RWPE2 (cell line): ENCODE measurements at regions not wholly inside any gene's neighbourhood (a gene's known extent, or its start where the extent isn't known, plus 50 kb on each side); places are given as distances from the start of the nearest gene placed in this dataset.
A peak's percentile ranks its signal among the peaks of the same experiment; 100 is the strongest.

Experiments
- ATAC-seq: fragments of 200-7000 bp; cut with Tn5 transposase; 3 replicates; pipeline ENCODE4 v1.9.1; 2021; ENCODE audit warnings: low read depth
- DNase-seq: peaks from one replicate; pipeline ENCODE4 v3.0.0-alpha.2; 2020; ENCODE audit warnings: low spot score
- H3K27ac ChIP-seq: fragments of 450-650 bp; 2 replicates; pipeline ENCODE4 v1.5.1; 2017; ENCODE audit warnings: mild to moderate bottlenecking; ENCODE audit not compliant: poor library complexity, severe bottlenecking
- H3K27me3 ChIP-seq: fragments of 250-450 bp; sonication (Bioruptor Pico); 2 replicates; pipeline ENCODE4 v1.5.1; 2021; ENCODE audit warnings: mild to moderate bottlenecking, moderate library complexity; ENCODE audit not compliant: insufficient read depth, poor library complexity, severe bottlenecking
- H3K36me3 ChIP-seq: fragments of 250-450 bp; sonication (Bioruptor Pico); 2 replicates; pipeline ENCODE4 v1.5.1; 2020; ENCODE audit warnings: low read depth, mild to moderate bottlenecking, moderate library complexity
- H3K4me1 ChIP-seq: fragments of 250-450 bp; sonication (Bioruptor Pico); 2 replicates; pipeline ENCODE4 v1.5.1; 2021; ENCODE audit warnings: mild to moderate bottlenecking, moderate library complexity; ENCODE audit not compliant: insufficient read depth, poor library complexity, severe bottlenecking
- H3K4me3 ChIP-seq: fragments of 250-450 bp; sonication (Bioruptor Pico); 2 replicates; pipeline ENCODE4 v1.5.1; 2021; ENCODE audit warnings: mild to moderate bottlenecking, moderate library complexity; ENCODE audit not compliant: severe bottlenecking
- H3K9me3 ChIP-seq: fragments of 250-450 bp; sonication (Bioruptor Pico); 2 replicates; pipeline ENCODE4 v1.5.1; 2021; ENCODE audit warnings: mild to moderate bottlenecking, moderate library complexity; ENCODE audit not compliant: severe bottlenecking
- TF ChIP-seq, protein P1 (sequence below): fragments of 450-650 bp; IDR thresholded peaks from one replicate; pipeline ENCODE4 v1.5.1; 2017; ENCODE audit warnings: mild to moderate bottlenecking, moderate library complexity; ENCODE audit not compliant: poor library complexity, severe bottlenecking

DNA sequence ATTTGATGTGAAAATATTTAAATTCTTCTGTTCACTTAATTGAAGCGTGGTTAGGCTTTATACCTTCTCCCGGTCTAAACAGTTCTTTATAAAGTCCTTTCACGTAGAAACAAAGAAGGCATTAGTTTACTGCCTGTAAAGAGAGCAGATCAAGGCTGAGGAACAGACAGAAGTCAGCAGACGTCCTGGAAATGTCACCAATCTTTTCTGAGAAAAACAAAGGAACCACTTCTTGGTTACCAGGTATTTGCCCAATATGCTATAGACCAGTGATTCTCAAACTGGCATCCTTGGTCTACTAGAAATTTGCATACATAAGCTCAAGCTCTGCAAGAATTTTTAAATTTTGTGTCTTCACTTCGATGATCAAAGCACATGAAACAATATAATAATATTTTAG, 89.2 kb upstream of the STK17B start:
- DNase-seq (no peak), ATAC-seq (no peak)
- H3K4me1 ChIP-seq, result peaks cover 23% of the 10 kb centered on the region
- no peaks in the 10 kb centered on the region for H3K9me3 ChIP-seq
- no peaks in the 10 kb centered on the region for H3K27me3 ChIP-seq
- TF ChIP-seq, protein P1, sequence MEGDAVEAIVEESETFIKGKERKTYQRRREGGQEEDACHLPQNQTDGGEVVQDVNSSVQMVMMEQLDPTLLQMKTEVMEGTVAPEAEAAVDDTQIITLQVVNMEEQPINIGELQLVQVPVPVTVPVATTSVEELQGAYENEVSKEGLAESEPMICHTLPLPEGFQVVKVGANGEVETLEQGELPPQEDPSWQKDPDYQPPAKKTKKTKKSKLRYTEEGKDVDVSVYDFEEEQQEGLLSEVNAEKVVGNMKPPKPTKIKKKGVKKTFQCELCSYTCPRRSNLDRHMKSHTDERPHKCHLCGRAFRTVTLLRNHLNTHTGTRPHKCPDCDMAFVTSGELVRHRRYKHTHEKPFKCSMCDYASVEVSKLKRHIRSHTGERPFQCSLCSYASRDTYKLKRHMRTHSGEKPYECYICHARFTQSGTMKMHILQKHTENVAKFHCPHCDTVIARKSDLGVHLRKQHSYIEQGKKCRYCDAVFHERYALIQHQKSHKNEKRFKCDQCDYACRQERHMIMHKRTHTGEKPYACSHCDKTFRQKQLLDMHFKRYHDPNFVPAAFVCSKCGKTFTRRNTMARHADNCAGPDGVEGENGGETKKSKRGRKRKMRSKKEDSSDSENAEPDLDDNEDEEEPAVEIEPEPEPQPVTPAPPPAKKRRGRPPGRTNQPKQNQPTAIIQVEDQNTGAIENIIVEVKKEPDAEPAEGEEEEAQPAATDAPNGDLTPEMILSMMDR, result no peak
- no peak overlapping the region for H3K4me3 ChIP-seq
- 0 out of 2 replicates have a peak, but pooled peaks cover 7% of the 10 kb centered on the region for H3K36me3 ChIP-seq
- H3K27ac ChIP-seq, result peak overlapping the region; percentile 51

DNA sequence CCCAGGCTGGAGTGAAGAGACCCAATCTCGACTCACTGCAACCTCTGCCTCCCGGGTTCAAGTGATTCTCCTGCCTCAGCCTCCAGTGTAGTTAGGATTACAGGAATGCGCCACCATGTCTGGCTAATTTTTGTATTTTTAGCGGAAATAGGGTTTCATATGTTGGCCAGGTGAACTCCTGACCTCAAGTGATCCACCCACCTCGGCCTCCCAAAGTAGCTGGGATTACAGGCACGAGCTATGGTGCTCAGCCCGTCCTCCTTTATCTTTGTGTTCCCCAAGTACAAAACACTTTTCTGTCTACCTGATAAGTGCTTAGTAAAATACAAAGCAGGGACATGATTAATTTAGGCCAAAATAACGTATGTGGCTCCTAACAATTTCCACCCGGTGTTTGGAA, 91.2 kb upstream of the STK17B start:
- DNase-seq (no peak), ATAC-seq (no peak)
- Histone ChIP-seq H3K27me3 (no peaks in the 10 kb centered on the region), H3K9me3 (no peaks in the 10 kb centered on the region), H3K4me1 (peaks cover 38% of the 10 kb centered on the region), H3K36me3 (0 out of 2 replicates have a peak, but pooled peaks cover 7% of the 10 kb centered on the region), H3K27ac (peak overlapping the region; percentile 65), H3K4me3 (no peak overlapping the region)
- TF ChIP-seq, protein P1, result no peak

DNA sequence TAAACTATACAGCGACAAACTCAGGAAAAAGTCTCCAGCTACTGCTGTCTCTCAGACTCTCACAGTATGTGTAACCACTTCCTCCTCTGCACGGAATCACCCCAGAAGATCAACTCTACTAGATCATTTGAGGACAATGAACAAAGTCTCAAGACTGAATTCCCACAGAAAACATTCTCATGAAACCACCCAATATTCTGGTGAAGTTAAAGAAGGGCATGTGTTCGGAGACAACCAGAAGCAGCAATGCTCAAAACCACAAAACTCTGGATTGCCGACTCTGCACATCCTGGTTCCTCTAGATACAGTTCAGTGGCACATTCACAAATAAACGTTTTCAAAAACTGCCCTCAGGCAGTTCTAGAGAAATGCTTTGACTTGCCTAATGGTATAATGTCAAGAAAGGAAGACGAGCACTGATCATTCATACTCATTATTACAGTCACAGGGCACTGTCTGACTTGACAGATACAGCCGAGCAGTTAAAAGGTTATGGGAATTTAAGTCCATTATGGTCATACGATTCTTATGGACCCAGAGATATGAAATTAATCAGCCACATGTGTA, 91.9 kb upstream of the STK17B start:
- Histone ChIP-seq H3K9me3 (no peaks in the 10 kb centered on the region), H3K4me3 (no peak overlapping the region), H3K27ac (peak overlapping the region; percentile 65), H3K4me1 (peaks cover 45% of the 10 kb centered on the region), H3K27me3 (no peaks in the 10 kb centered on the region), H3K36me3 (0 out of 2 replicates have a peak, but pooled peaks cover 7% of the 10 kb centered on the region)
- DNase-seq, result no peak
- TF ChIP-seq, protein P1, result no peak
- peak; percentile 76 for ATAC-seq

DNA sequence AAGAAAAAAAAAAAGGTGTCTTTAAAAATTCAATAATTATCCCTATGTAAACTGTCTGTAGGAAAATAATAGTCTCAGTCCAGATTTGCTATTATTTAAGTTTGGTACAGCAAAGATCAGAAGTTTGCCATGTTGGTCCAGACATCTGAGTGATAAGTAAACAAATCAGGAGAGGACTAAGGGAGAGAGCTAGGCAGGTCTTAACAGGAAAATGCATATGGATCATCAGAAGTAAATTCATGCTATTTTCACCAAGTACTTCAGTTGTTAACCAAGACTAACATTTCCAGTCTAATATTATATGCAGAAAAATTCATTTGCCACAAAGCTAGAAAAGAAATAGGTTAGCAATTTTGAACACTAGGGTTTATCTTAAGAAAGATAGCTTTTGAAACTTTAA, 95.0 kb upstream of the STK17B start:
- ATAC-seq (peak; percentile 62), DNase-seq (no peak)
- no peaks in the 10 kb centered on the region for H3K27me3 ChIP-seq
- H3K4me3 ChIP-seq, result no peak overlapping the region
- TF ChIP-seq, protein P1, result no peak
- peak overlapping the region; percentile 65 for H3K27ac ChIP-seq
- H3K9me3 ChIP-seq, result no peaks in the 10 kb centered on the region
- H3K4me1 ChIP-seq, result peaks cover 48% of the 10 kb centered on the region
- H3K36me3 ChIP-seq, result 0 out of 2 replicates have a peak, but pooled peaks cover 7% of the 10 kb centered on the region

DNA sequence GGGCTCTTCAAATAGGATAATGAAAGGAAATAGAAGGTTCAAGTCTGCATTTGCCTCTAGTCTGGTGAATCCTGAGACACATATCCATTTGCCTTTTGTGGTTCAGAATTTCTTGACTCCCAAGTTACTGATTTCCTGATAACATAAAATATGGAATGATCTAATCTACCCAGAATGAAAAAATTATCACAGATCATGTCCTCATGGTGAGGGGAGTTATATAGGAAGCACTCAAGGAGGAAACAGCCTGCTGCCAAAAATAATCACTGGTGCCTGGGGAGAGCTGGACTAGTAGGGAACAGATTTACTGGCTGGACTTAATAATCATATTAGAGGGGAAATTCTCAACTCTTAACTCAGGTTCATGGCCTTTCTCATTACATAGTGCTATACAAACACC, 95.5 kb upstream of the STK17B start:
- Histone ChIP-seq H3K9me3 (no peaks in the 10 kb centered on the region), H3K4me1 (peaks cover 48% of the 10 kb centered on the region), H3K27me3 (no peaks in the 10 kb centered on the region), H3K27ac (peak overlapping the region; percentile 65), H3K4me3 (no peak overlapping the region), H3K36me3 (0 out of 2 replicates have a peak, but pooled peaks cover 7% of the 10 kb centered on the region)
- TF ChIP-seq, protein P1, result no peak
- no peak for ATAC-seq
- DNase-seq, result no peak
